Endothelial cell of umbilical vein (primary cell): ENCODE measurements at regions not wholly inside any gene's neighbourhood (a gene's known extent, or its start where the extent isn't known, plus 50 kb on each side); places are given as distances from the start of the nearest gene placed in this dataset.

Source experiments
- BruUV-seq: library from RNA; stranded (reverse); fragments of 400-500 nt; replicated peaks from 2 replicates; lab custom pipeline; 2021; lab: Mats Ljungman, UMichigan
- CTCF ChIA-PET: fragments of 300-600, 350-600 bp; sonication (Branson Sonifier 250); formaldehyde crosslinking; loops from one replicate; lab custom pipeline; 2021; ENCODE audit warnings: antibody characterized with exemption, inconsistent platforms; lab: Charles Lee
- POLR2A ChIA-PET: fragments of 300-600, 350-600 bp; sonication (Branson Sonifier 250); formaldehyde crosslinking; loops from one replicate; lab custom pipeline; 2021; ENCODE audit warnings: antibody characterized with exemption, inconsistent platforms; lab: Charles Lee
- DNase-seq: peaks from one replicate; pipeline ENCODE4 v3.0.0-alpha.2; 2011; ENCODE audit warnings: low read depth, low spot score
- FAIRE-seq: peaks from 2 replicates; lab custom pipeline; 2011; peaks lifted over from hg19 to GRCh38; lab: Jason Lieb, UNC
- H2AFZ ChIP-seq: 2 replicates; pipeline ENCODE4 v1.6.0; 2012; ENCODE audit warnings: low read depth, low read length, control low read depth, inconsistent platforms
- H3K27ac ChIP-seq: 2 replicates; pipeline ENCODE4 v1.5.1; 2011; ENCODE audit warnings: low read depth, mild to moderate bottlenecking, control low read depth, low read length, moderate library complexity; ENCODE audit not compliant: insufficient read depth
- H3K27me3 ChIP-seq, 2 experiments: 2 replicates each; pipeline versions ENCODE4 v1.6.0 to v1.6.1; 2011; ENCODE audit warnings: low read length in 2 of 2, mixed read lengths in 1 of 2; ENCODE audit not compliant: control insufficient read depth in 2 of 2, insufficient read depth in 2 of 2
- H3K36me3 ChIP-seq, 2 experiments: 2 replicates in 1 of 2; 3 replicates in 1 of 2; pipeline ENCODE4 v1.5.1; 2011; ENCODE audit warnings: low read length in 2 of 2, mild to moderate bottlenecking in 1 of 2, moderate library complexity in 1 of 2; ENCODE audit not compliant: control insufficient read depth in 2 of 2, insufficient read depth in 2 of 2; ENCODE audit errors: extremely low read depth in 1 of 2
- H3K4me1 ChIP-seq: 3 replicates; pipeline ENCODE4 v1.5.1; 2011; ENCODE audit warnings: mild to moderate bottlenecking, low read length; ENCODE audit not compliant: control insufficient read depth, insufficient read depth; ENCODE audit errors: extremely low read depth
- H3K4me2 ChIP-seq: 2 replicates; pipeline ENCODE4 v1.6.1; 2011; ENCODE audit warnings: low read length, control low read depth, mixed read lengths; ENCODE audit not compliant: insufficient read depth
- H3K4me3 ChIP-seq, 3 experiments: fragments of 200-600 bp in 1 of 3; sonication (generic), shearing (Covaris generic) in 1 of 3; replicated peaks in 1 of 3; 2 replicates each; pipeline ENCODE4 v1.5.1; 2011 to 2016; ENCODE audit warnings: control low read depth in 3 of 3, low read length in 3 of 3, mild to moderate bottlenecking in 2 of 3, inconsistent platforms in 1 of 3, low read depth in 1 of 3, moderate library complexity in 1 of 3; ENCODE audit not compliant: insufficient read depth in 1 of 3
- H3K79me2 ChIP-seq: 2 replicates; pipeline ENCODE4 v1.6.0; 2012; ENCODE audit warnings: low read length, inconsistent platforms; ENCODE audit not compliant: control insufficient read depth, insufficient read depth
- H3K9ac ChIP-seq: replicated peaks from 2 replicates; pipeline ENCODE3; 2011; ENCODE audit warnings: low read length, control low read depth; ENCODE audit not compliant: insufficient read depth; ENCODE audit errors: extremely low read depth
- H3K9me1 ChIP-seq: replicated peaks from 3 replicates; pipeline ENCODE4 v1.6.0; 2011; ENCODE audit warnings: mild to moderate bottlenecking, low read length; ENCODE audit not compliant: control insufficient read depth, insufficient read depth; ENCODE audit errors: extremely low read depth
- H3K9me3 ChIP-seq: replicated peaks from 2 replicates; pipeline ENCODE4 v1.5.1; 2012; ENCODE audit warnings: low read length, inconsistent platforms; ENCODE audit not compliant: control insufficient read depth, insufficient read depth
- H4K20me1 ChIP-seq: replicated peaks from 2 replicates; pipeline ENCODE3; 2011; ENCODE audit warnings: mild to moderate bottlenecking, low read length; ENCODE audit not compliant: control insufficient read depth, insufficient read depth; ENCODE audit errors: extremely low read depth
- EZH2 ChIP-seq: IDR thresholded peaks from 2 replicates; pipeline ENCODE4 v1.6.1; 2012; ENCODE audit warnings: borderline replicate concordance, low read depth, mild to moderate bottlenecking, moderate library complexity, low read length, inconsistent platforms; ENCODE audit not compliant: severe bottlenecking
- FOS ChIP-seq: IDR thresholded peaks from 2 replicates; pipeline ENCODE4 v1.6.1; 2011; ENCODE audit warnings: mild to moderate bottlenecking, low read length, moderate library complexity, borderline replicate concordance; ENCODE audit not compliant: insufficient read depth
- GATA2 ChIP-seq: IDR thresholded peaks from 2 replicates; pipeline ENCODE4 v1.7.0; 2011; ENCODE audit warnings: low read depth, mild to moderate bottlenecking, moderate library complexity, mixed read lengths, low read length; ENCODE audit not compliant: insufficient read length, insufficient read depth
- JUN ChIP-seq: IDR thresholded peaks from 2 replicates; pipeline ENCODE4 v1.6.1; 2011; ENCODE audit warnings: borderline replicate concordance, low read depth; ENCODE audit not compliant: insufficient read length, insufficient read depth
- MYC ChIP-seq: IDR thresholded peaks from one replicate; pipeline ENCODE4 v1.6.1; 2011; ENCODE audit warnings: mild to moderate bottlenecking, low read depth, low read length
- POLR2A ChIP-seq: IDR thresholded peaks from 2 replicates; pipeline ENCODE4 v1.6.1; 2012; ENCODE audit warnings: low read depth, mild to moderate bottlenecking, control low read depth, low read length
- POLR2AphosphoS5 ChIP-seq: IDR thresholded peaks from 2 replicates; pipeline ENCODE4 v1.6.1; 2012; ENCODE audit warnings: low read depth, mild to moderate bottlenecking, control low read depth, low read length, moderate library complexity; ENCODE audit not compliant: insufficient read depth
- dilution Hi-C: fragments of 300-500 bp; cut with MboI; formaldehyde crosslinking; loops from one replicate; pipeline ENCODE4 v1.15.0; 2019; ENCODE audit warnings: low sequenced_read_pairs; ENCODE audit not compliant: extremely low pct_ligation_motif_present
- intact Hi-C: fragments of 100-400 bp; cut with micrococcal nuclease; formaldehyde crosslinking; loops from one replicate; pipeline ENCODE4 v1.10.0; 2022
- TF ChIP-seq, protein P1 (sequence below): IDR thresholded peaks from 2 replicates; pipeline ENCODE4 v1.6.1; 2011; ENCODE audit not compliant: insufficient read depth, insufficient read length
- TF ChIP-seq, protein P2 (sequence below), 2 donors: IDR thresholded peaks; 1 replicate in 1 of 2; 2 replicates in 1 of 2; pipeline ENCODE4 v1.5.1; 2011; ENCODE audit warnings: low read length in 2 of 2, mild to moderate bottlenecking in 2 of 2, moderate library complexity in 2 of 2, control low read depth in 1 of 2, inconsistent platforms in 1 of 2, low read depth in 1 of 2; ENCODE audit not compliant: insufficient read depth in 1 of 2; ENCODE audit errors: extremely low read depth in 1 of 2

DNA sequence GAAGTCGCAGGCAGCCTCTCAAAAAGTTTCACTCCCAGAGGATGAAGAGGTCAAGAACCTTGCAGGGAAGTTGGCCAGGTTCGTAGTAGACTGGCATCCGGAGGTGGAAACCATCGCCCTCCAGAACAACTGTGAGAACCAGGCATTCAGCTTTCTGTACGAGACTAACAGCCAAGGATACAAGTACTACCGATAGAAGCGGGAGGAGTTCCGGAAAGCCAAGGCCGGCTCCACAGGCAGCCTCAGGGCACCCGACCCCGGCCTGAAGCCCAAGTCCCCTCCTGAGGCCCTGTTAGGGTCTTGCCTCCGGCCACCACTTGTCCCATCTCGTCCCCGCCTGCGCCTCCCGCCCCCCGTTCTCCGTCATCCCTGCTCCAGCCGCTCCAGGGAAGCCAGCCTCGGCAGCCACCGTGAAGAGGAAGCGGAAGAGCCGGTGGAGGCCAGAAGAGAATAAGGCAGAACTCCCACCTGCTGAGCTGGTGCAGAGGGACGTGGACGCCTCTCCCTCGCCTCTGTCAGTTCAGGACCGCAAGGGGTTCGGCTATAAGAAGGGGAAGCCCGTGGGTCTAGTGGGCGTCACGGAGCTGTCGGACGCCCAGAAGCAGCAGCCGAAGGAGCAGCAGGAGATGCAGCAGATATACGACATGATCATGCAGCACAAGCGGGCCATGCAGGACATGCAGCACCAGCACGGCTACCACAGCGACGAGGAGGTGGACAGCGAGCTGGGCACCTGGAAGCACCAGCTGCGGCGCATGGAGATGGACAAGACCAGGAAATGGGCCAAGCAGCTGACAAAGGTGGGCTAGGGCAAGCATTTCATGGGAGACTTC lies 366.8 kb upstream of the ATXN7L3B start:
- no peak for TF ChIP-seq EZH2
- no peak for TF ChIP-seq POLR2A
- TF ChIP-seq FOS: no peak
- TF ChIP-seq MYC: no peak
- no peak for TF ChIP-seq GATA2
- TF ChIP-seq, protein P1, sequence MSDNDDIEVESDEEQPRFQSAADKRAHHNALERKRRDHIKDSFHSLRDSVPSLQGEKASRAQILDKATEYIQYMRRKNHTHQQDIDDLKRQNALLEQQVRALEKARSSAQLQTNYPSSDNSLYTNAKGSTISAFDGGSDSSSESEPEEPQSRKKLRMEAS: no peak
- TF ChIP-seq, protein P2, sequence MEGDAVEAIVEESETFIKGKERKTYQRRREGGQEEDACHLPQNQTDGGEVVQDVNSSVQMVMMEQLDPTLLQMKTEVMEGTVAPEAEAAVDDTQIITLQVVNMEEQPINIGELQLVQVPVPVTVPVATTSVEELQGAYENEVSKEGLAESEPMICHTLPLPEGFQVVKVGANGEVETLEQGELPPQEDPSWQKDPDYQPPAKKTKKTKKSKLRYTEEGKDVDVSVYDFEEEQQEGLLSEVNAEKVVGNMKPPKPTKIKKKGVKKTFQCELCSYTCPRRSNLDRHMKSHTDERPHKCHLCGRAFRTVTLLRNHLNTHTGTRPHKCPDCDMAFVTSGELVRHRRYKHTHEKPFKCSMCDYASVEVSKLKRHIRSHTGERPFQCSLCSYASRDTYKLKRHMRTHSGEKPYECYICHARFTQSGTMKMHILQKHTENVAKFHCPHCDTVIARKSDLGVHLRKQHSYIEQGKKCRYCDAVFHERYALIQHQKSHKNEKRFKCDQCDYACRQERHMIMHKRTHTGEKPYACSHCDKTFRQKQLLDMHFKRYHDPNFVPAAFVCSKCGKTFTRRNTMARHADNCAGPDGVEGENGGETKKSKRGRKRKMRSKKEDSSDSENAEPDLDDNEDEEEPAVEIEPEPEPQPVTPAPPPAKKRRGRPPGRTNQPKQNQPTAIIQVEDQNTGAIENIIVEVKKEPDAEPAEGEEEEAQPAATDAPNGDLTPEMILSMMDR (IDR thresholded peaks at IDR 0.05; ENCODE audit: extremely low read depth in 1 of 2, insufficient read depth in 1 of 2, low read depth in 1 of 2, low read length in 2 of 2): no peak
- TF ChIP-seq POLR2AphosphoS5: no peak
- TF ChIP-seq JUN: no peak
- H3K9ac ChIP-seq: no peak overlapping the region
- H3K79me2 ChIP-seq: no peaks in the 10 kb centered on the region
- H3K9me3 ChIP-seq: peaks cover 2% of the 10 kb centered on the region
- no peak overlapping the region for H3K4me2 ChIP-seq
- DNase-seq (no peak), FAIRE-seq (no peak)
- CTCF ChIA-PET: no interaction called here
- H4K20me1 ChIP-seq: no peaks in the 10 kb centered on the region
- no peak overlapping the region for H3K4me3 ChIP-seq
- H3K9me1 ChIP-seq: no peaks in the 10 kb centered on the region
- no peaks in the 10 kb centered on the region for H3K27me3 ChIP-seq
- H3K27ac ChIP-seq: no peak overlapping the region
- POLR2A ChIA-PET: no interaction called here
- dilution Hi-C loops: no loop called here
- no peaks in the 10 kb centered on the region for H3K4me1 ChIP-seq
- no peak overlapping the region for H2AFZ ChIP-seq
- BruUV-seq: no TSS peak
- intact Hi-C loops: no loop called here
- no peaks in the 10 kb centered on the region for H3K36me3 ChIP-seq
